ENCODE measurements at regions not wholly inside any gene's neighbourhood (a gene's known extent, or its start where the extent isn't known, plus 50 kb on each side); places are given as distances from the start of the nearest gene placed in this dataset.
"Not testable (repeated sequence)": the region's sequence is repeated elsewhere in the genome, so short reads cannot be mapped to it uniquely, and the experiment has no call there.

GRCh38 chr15:38994310-38994709, 429.7 kb upstream of the RASGRP1 start:
- Histone ChIP-seq H3K4me1 (ENCODE audit: insufficient read depth, insufficient read length) (no peaks in the 10 kb centered on the region), H3K9ac (ENCODE audit: insufficient read length, low read depth) (no peak overlapping the region), H3K36me3 (ENCODE audit: insufficient read depth, insufficient read length, low read length) (no peaks in the 10 kb centered on the region), H3K4me3 (ENCODE audit: insufficient read length, low read depth) (no peak overlapping the region), H3K27me3 (ENCODE audit: insufficient read depth, insufficient read length) (no peaks in the 10 kb centered on the region), H3K9me3 (ENCODE audit: insufficient read depth, low read length) (no peaks in the 10 kb centered on the region)
- TF ChIP-seq ZNF274 (IDR thresholded peaks at IDR 0.05; ENCODE audit: low read depth, low read length), result no peak
- no peak for TF ChIP-seq YY1 (IDR thresholded peaks at IDR 0.05; ENCODE audit: insufficient read depth, insufficient read length)
- TF ChIP-seq SUZ12 (IDR thresholded peaks at IDR 0.05; ENCODE audit: extremely low read depth, insufficient read depth, insufficient read length), result no peak
- DNase-seq (ENCODE audit: low read depth, low spot score), result no peak

GRCh38 chr15:38996111-38996631, 431.6 kb upstream of the RASGRP1 start:
- Histone ChIP-seq H3K27me3 (ENCODE audit: insufficient read depth, insufficient read length) (no peaks in the 10 kb centered on the region), H3K9me3 (ENCODE audit: insufficient read depth, low read length) (no peaks in the 10 kb centered on the region), H3K4me3 (ENCODE audit: insufficient read length, low read depth) (no peak overlapping the region), H3K9ac (ENCODE audit: insufficient read length, low read depth) (no peak overlapping the region), H3K4me1 (ENCODE audit: insufficient read depth, insufficient read length) (no peaks in the 10 kb centered on the region), H3K36me3 (ENCODE audit: insufficient read depth, insufficient read length, low read length) (no peaks in the 10 kb centered on the region)
- TF ChIP-seq SUZ12 (IDR thresholded peaks at IDR 0.05; ENCODE audit: extremely low read depth, insufficient read depth, insufficient read length) (no peak), ZNF274 (IDR thresholded peaks at IDR 0.05; ENCODE audit: low read depth, low read length) (no peak), YY1 (IDR thresholded peaks at IDR 0.05; ENCODE audit: insufficient read depth, insufficient read length) (no peak)
- DNase-seq (ENCODE audit: low read depth, low spot score), result no peak

- H3K9me3 ChIP-seq (ENCODE audit: insufficient read depth, low read length), result no peaks in the 10 kb centered on the region
- no peak overlapping the region for H3K4me3 ChIP-seq (ENCODE audit: insufficient read length, low read depth)
- DNase-seq (ENCODE audit: low read depth, low spot score), result no peak
- H3K36me3 ChIP-seq (ENCODE audit: insufficient read depth, insufficient read length, low read length), result no peaks in the 10 kb centered on the region
- no peaks in the 10 kb centered on the region for H3K27me3 ChIP-seq (ENCODE audit: insufficient read depth, insufficient read length)
- no peak overlapping the region for H3K9ac ChIP-seq (ENCODE audit: insufficient read length, low read depth)
- H3K4me1 ChIP-seq (ENCODE audit: insufficient read depth, insufficient read length), result no peaks in the 10 kb centered on the region
- no peak for TF ChIP-seq SUZ12 (IDR thresholded peaks at IDR 0.05; ENCODE audit: extremely low read depth, insufficient read depth, insufficient read length)
- no peak for TF ChIP-seq ZNF274 (IDR thresholded peaks at IDR 0.05; ENCODE audit: low read depth, low read length)
- TF ChIP-seq YY1 (IDR thresholded peaks at IDR 0.05; ENCODE audit: insufficient read depth, insufficient read length), result no peak
Measured at GRCh38 chr15:38997841-38998240, 433.2 kb upstream of the RASGRP1 start.

GRCh38 chr15:39000008-39000734, 435.6 kb upstream of the RASGRP1 start:
- TF ChIP-seq SUZ12 (IDR thresholded peaks at IDR 0.05; ENCODE audit: extremely low read depth, insufficient read depth, insufficient read length), result no peak
- TF ChIP-seq ZNF274 (IDR thresholded peaks at IDR 0.05; ENCODE audit: low read depth, low read length), result no peak
- TF ChIP-seq YY1 (IDR thresholded peaks at IDR 0.05; ENCODE audit: insufficient read depth, insufficient read length), result no peak
- Histone ChIP-seq H3K4me1 (ENCODE audit: insufficient read depth, insufficient read length) (no peaks in the 10 kb centered on the region), H3K36me3 (ENCODE audit: insufficient read depth, insufficient read length, low read length) (no peaks in the 10 kb centered on the region), H3K9me3 (ENCODE audit: insufficient read depth, low read length) (no peaks in the 10 kb centered on the region), H3K27me3 (ENCODE audit: insufficient read depth, insufficient read length) (no peaks in the 10 kb centered on the region), H3K4me3 (ENCODE audit: insufficient read length, low read depth) (no peak overlapping the region), H3K9ac (ENCODE audit: insufficient read length, low read depth) (no peak overlapping the region)
- DNase-seq (ENCODE audit: low read depth, low spot score), result no peak

GRCh38 chr15:39009740-39010139, 445.1 kb upstream of the RASGRP1 start:
- no peak overlapping the region for H3K9ac ChIP-seq (ENCODE audit: insufficient read length, low read depth)
- no peaks in the 10 kb centered on the region for H3K27me3 ChIP-seq (ENCODE audit: insufficient read depth, insufficient read length)
- no peaks in the 10 kb centered on the region for H3K36me3 ChIP-seq (ENCODE audit: insufficient read depth, insufficient read length, low read length)
- H3K4me3 ChIP-seq (ENCODE audit: insufficient read length, low read depth), result no peak overlapping the region
- peaks cover 15% of the 10 kb centered on the region for H3K9me3 ChIP-seq (ENCODE audit: insufficient read depth, low read length)
- TF ChIP-seq SUZ12 (IDR thresholded peaks at IDR 0.05; ENCODE audit: extremely low read depth, insufficient read depth, insufficient read length) (no peak), YY1 (IDR thresholded peaks at IDR 0.05; ENCODE audit: insufficient read depth, insufficient read length) (no peak), ZNF274 (IDR thresholded peaks at IDR 0.05; ENCODE audit: low read depth, low read length) (no peak)
- H3K4me1 ChIP-seq (ENCODE audit: insufficient read depth, insufficient read length), result no peaks in the 10 kb centered on the region
- DNase-seq (ENCODE audit: low read depth, low spot score), result no peak

GRCh38 chr15:39011066-39011465, 446.5 kb upstream of the RASGRP1 start:
- H3K4me1 ChIP-seq (ENCODE audit: insufficient read depth, insufficient read length); H3K9ac ChIP-seq (ENCODE audit: insufficient read length, low read depth); DNase-seq (ENCODE audit: low read depth, low spot score); H3K4me3 ChIP-seq (ENCODE audit: insufficient read length, low read depth); H3K27me3 ChIP-seq (ENCODE audit: insufficient read depth, insufficient read length); H3K36me3 ChIP-seq (ENCODE audit: insufficient read depth, insufficient read length, low read length): not testable (repeated sequence)
- H3K9me3 ChIP-seq (ENCODE audit: insufficient read depth, low read length), result peaks cover 15% of the 10 kb centered on the region

GRCh38 chr15:39013262-39013661, 448.6 kb upstream of the RASGRP1 start:
- H3K9ac ChIP-seq (ENCODE audit: insufficient read length, low read depth), result no peak overlapping the region
- peaks cover 15% of the 10 kb centered on the region for H3K9me3 ChIP-seq (ENCODE audit: insufficient read depth, low read length)
- TF ChIP-seq ZNF274 (IDR thresholded peaks at IDR 0.05; ENCODE audit: low read depth, low read length) (no peak), YY1 (IDR thresholded peaks at IDR 0.05; ENCODE audit: insufficient read depth, insufficient read length) (no peak), SUZ12 (IDR thresholded peaks at IDR 0.05; ENCODE audit: extremely low read depth, insufficient read depth, insufficient read length) (no peak)
- no peak for DNase-seq (ENCODE audit: low read depth, low spot score)
- H3K4me1 ChIP-seq (ENCODE audit: insufficient read depth, insufficient read length), result no peaks in the 10 kb centered on the region
- no peak overlapping the region for H3K4me3 ChIP-seq (ENCODE audit: insufficient read length, low read depth)
- no peaks in the 10 kb centered on the region for H3K27me3 ChIP-seq (ENCODE audit: insufficient read depth, insufficient read length)
- no peaks in the 10 kb centered on the region for H3K36me3 ChIP-seq (ENCODE audit: insufficient read depth, insufficient read length, low read length)
